ENCODE measurements at regions not wholly inside any gene's neighbourhood (a gene's known extent, or its start where the extent isn't known, plus 50 kb on each side); places are given as distances from the start of the nearest gene placed in this dataset.

DNA sequence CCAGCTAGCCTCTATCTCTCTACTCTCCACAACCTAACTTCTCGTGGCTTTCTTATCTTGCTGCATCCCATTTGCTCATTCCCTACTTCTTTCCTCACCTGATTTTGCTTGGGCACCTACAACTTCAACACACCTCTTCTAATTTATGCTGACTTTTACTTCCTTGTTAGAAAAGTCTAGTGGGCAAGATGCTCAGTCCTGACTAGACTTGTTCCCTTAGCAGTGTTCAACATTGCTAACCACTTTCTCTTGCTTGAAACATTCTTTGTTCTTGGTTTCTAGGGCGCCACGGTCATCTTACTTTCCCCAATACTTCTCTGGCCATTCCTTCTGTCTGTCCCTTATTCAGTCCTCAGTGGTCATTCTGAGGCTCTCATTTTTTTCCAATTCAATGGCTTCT lies 454.7 kb upstream of the CWC22 start:
- no peak for DNase-seq (ENCODE audit: low read depth)

DNA sequence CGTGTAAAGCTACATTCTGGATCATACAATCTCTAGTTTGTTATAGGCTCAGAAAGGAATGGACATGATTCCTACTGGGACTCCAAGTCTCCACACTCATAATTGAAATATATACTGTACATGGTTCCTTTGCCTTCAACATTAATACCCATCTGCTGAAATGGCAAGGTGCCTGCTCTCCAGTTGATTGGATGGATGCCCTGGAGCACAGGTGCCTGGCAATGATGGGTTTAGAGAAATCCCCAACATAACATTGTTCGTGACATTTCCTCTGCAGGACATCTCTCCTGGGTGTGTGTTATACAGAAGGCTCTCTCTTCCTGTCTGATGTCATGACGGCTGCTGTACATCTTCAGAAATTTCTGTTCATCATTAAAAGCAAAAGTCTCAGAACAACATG lies 449.7 kb upstream of the CWC22 start:
- Histone ChIP-seq H3K4me3 (ENCODE audit: low read depth, low read length) (no peak overlapping the region), H3K27me3 (ENCODE audit: control insufficient read depth, insufficient read depth, low read length) (no peaks in the 10 kb centered on the region), H3K36me3 (ENCODE audit: control insufficient read depth, insufficient read depth, low read length) (no peaks in the 10 kb centered on the region)
- DNase-seq (ENCODE audit: low read depth), result no peak
- TF ChIP-seq CTCF (IDR thresholded peaks at IDR 0.05; ENCODE audit: insufficient read depth, low read length, poor library complexity, severe bottlenecking), result no peak

More for the DNA sequence above, 454.7 kb upstream of the CWC22 start:
- no peak for TF ChIP-seq CTCF (IDR thresholded peaks at IDR 0.05; ENCODE audit: insufficient read depth, low read length, poor library complexity, severe bottlenecking)
- Histone ChIP-seq H3K27me3 (ENCODE audit: control insufficient read depth, insufficient read depth, low read length) (no peaks in the 10 kb centered on the region), H3K36me3 (ENCODE audit: control insufficient read depth, insufficient read depth, low read length) (no peaks in the 10 kb centered on the region), H3K4me3 (ENCODE audit: low read depth, low read length) (no peak overlapping the region)

DNA sequence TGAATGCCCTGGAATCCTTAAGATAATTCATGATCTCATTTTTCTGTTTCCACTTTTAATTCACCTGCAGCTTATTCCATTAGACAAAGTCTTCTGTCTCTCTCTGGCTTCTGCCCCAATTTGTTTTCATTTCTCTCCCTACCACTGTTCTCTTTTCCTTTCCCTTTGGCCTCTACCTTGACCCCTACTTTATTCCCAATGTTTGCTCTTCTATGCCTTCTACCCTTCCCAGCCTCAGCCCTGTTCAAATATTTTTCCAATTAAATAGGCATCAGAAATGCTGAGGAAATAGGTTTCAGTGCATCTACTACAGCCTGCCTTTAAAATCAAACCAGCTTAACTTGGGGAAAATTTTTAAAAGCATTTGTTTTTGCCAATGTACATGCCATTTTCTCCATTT lies 443.7 kb upstream of the CWC22 start:
- no peak for DNase-seq (ENCODE audit: low read depth)
- no peak for TF ChIP-seq CTCF (IDR thresholded peaks at IDR 0.05; ENCODE audit: insufficient read depth, low read length, poor library complexity, severe bottlenecking)
- H3K27me3 ChIP-seq (ENCODE audit: control insufficient read depth, insufficient read depth, low read length), result no peaks in the 10 kb centered on the region
- no peak overlapping the region for H3K4me3 ChIP-seq (ENCODE audit: low read depth, low read length)
- no peaks in the 10 kb centered on the region for H3K36me3 ChIP-seq (ENCODE audit: control insufficient read depth, insufficient read depth, low read length)

GRCh38 chr2:180449171-180449915 lies 442.2 kb upstream of the CWC22 start:
- DNase-seq (ENCODE audit: low read depth), result no peak
- Histone ChIP-seq H3K27me3 (ENCODE audit: control insufficient read depth, insufficient read depth, low read length) (no peaks in the 10 kb centered on the region), H3K4me3 (ENCODE audit: low read depth, low read length) (no peak overlapping the region), H3K36me3 (ENCODE audit: control insufficient read depth, insufficient read depth, low read length) (no peaks in the 10 kb centered on the region)
- no peak for TF ChIP-seq CTCF (IDR thresholded peaks at IDR 0.05; ENCODE audit: insufficient read depth, low read length, poor library complexity, severe bottlenecking)

- Histone ChIP-seq H3K27me3 (ENCODE audit: control insufficient read depth, insufficient read depth, low read length) (no peaks in the 10 kb centered on the region), H3K4me3 (ENCODE audit: low read depth, low read length) (no peak overlapping the region), H3K36me3 (ENCODE audit: control insufficient read depth, insufficient read depth, low read length) (no peaks in the 10 kb centered on the region)
- DNase-seq (ENCODE audit: low read depth), result no peak
- no peak for TF ChIP-seq CTCF (IDR thresholded peaks at IDR 0.05; ENCODE audit: insufficient read depth, low read length, poor library complexity, severe bottlenecking)
These were observed 439.4 kb upstream of the CWC22 start for GRCh38 chr2:180446492-180446891.

- Histone ChIP-seq H3K27me3 (ENCODE audit: control insufficient read depth, insufficient read depth, low read length) (no peaks in the 10 kb centered on the region), H3K4me3 (ENCODE audit: low read depth, low read length) (no peak overlapping the region), H3K36me3 (ENCODE audit: control insufficient read depth, insufficient read depth, low read length) (no peaks in the 10 kb centered on the region)
- no peak for DNase-seq (ENCODE audit: low read depth)
- no peak for TF ChIP-seq CTCF (IDR thresholded peaks at IDR 0.05; ENCODE audit: insufficient read depth, low read length, poor library complexity, severe bottlenecking)
These were observed 436.8 kb upstream of the CWC22 start for GRCh38 chr2:180443888-180444287.

Data from kidney epithelial cell (primary cell).